ENCODE measurements at regions not wholly inside any gene's neighbourhood (a gene's known extent, or its start where the extent isn't known, plus 50 kb on each side); places are given as distances from the start of the nearest gene placed in this dataset.
"Not testable (repeated sequence)": the region's sequence is repeated elsewhere in the genome, so short reads cannot be mapped to it uniquely, and the experiment has no call there.

DNA sequence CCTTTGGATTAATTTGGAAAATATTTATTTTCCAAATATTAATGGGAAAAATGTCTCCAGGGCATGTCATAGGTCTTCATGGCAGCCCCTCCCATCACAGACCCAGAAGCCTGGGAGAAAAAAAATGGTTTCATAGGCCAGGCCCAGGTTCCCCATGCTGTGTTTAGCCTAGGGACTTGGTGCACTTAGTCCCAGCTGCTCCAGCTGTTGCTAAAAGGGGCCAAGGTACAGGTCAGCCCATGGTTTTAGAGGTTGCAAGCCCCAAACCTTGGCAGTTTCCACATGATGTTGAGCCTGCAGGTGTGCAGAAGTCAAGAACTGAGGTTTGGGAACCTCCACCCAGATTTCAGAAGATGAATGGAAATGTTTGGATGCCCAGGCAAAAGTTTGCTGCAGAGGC lies 309.6 kb downstream of the SOCS6 start:
- no peaks in the 10 kb centered on the region for H3K4me1 Mint-ChIP-seq (ENCODE audit: low read depth)

DNA sequence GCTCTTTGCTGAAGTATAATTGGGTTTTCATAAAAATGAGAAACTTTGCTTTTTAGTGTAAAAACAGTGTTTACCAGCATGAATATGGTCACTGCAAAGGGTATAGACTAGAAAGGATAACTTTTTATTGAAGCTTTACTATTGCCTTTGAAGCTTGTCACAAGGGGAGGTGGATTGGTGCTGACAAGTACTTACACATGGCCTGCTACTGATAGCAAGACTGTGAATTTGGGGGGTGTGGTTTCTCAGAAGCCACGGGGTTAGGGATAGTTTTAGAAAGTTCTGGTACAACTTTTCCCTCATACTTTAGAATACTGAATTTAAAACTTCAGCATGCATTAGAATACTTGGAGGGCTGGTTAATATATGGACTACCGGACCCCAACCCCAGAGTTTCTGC lies 294.1 kb downstream of the SOCS6 start:
- TF ChIP-seq, protein P1, sequence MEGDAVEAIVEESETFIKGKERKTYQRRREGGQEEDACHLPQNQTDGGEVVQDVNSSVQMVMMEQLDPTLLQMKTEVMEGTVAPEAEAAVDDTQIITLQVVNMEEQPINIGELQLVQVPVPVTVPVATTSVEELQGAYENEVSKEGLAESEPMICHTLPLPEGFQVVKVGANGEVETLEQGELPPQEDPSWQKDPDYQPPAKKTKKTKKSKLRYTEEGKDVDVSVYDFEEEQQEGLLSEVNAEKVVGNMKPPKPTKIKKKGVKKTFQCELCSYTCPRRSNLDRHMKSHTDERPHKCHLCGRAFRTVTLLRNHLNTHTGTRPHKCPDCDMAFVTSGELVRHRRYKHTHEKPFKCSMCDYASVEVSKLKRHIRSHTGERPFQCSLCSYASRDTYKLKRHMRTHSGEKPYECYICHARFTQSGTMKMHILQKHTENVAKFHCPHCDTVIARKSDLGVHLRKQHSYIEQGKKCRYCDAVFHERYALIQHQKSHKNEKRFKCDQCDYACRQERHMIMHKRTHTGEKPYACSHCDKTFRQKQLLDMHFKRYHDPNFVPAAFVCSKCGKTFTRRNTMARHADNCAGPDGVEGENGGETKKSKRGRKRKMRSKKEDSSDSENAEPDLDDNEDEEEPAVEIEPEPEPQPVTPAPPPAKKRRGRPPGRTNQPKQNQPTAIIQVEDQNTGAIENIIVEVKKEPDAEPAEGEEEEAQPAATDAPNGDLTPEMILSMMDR (IDR thresholded peaks at IDR 0.05) = no peak
- no peak overlapping the region for H3K4me3 Mint-ChIP-seq
- no peaks in the 10 kb centered on the region for H3K27me3 Mint-ChIP-seq (ENCODE audit: insufficient read depth)
- no peak for DNase-seq
- peaks cover 37% of the 10 kb centered on the region for H3K9me3 Mint-ChIP-seq
- no peak overlapping the region for H3K27ac Mint-ChIP-seq
- no peaks in the 10 kb centered on the region for H3K4me1 Mint-ChIP-seq (ENCODE audit: low read depth)
- no peaks in the 10 kb centered on the region for H3K36me3 Mint-ChIP-seq (ENCODE audit: low read depth)

More for the DNA sequence above, 309.6 kb downstream of the SOCS6 start:
- peaks cover 1% of the 10 kb centered on the region; the same call in 1 of the 2 replicates for H3K27me3 Mint-ChIP-seq (ENCODE audit: insufficient read depth)
- H3K36me3 Mint-ChIP-seq (ENCODE audit: low read depth) = 0 out of 2 replicates have a peak, but pooled peaks cover 4% of the 10 kb centered on the region
- H3K4me3 Mint-ChIP-seq = no peak overlapping the region
- TF ChIP-seq, protein P1 (IDR thresholded peaks at IDR 0.05) = no peak
- H3K9me3 Mint-ChIP-seq = peaks cover 12% of the 10 kb centered on the region
- H3K27ac Mint-ChIP-seq = no peak overlapping the region
- DNase-seq = no peak

DNA sequence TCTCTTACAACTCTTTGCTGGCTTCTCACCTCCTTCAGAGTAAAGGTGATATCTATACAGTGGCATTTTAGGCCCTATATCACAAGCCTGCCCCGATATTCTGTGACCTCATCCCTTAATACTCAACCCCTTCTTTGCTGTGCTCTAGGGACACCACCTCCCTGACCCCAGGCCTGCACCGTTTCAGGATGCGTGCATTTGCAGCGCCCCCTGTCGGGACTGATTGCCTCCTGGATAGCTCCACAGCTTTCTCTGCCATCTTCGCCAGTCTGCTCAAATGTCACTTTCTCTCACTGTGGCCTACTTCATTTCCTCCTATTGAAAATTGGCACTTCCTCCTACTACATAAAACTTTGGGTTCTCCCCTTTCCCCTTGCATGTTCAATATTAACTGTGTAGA lies 289.6 kb downstream of the SOCS6 start:
- no peak for DNase-seq
- TF ChIP-seq, protein P1 (IDR thresholded peaks at IDR 0.05) = no peak; the same call in 1 of the 2 replicates
- Mint-ChIP-seq H3K9me3 (peaks cover 21% of the 10 kb centered on the region), H3K4me1 (ENCODE audit: low read depth) (no peaks in the 10 kb centered on the region), H3K36me3 (ENCODE audit: low read depth) (no peaks in the 10 kb centered on the region), H3K4me3 (no peak overlapping the region), H3K27ac (no peak overlapping the region), H3K27me3 (ENCODE audit: insufficient read depth) (no peaks in the 10 kb centered on the region)

DNA sequence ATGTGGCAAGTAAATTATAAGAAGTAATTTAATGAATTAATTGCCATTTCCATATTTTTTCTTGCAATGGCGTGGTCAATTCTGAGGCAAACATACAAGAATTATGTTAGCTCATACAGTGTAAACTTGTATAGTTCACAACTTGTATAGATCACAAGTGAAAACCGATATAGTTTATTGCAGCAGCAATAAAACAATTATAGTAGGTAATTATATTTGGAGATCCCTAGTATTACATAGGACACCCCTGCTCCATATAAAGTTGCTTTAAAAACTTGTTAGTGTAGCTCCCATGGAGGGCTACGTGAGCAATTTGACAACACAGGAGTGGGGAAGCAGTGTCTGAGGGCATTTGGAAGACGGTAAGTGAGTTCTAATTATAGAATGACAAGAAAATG lies 288.2 kb downstream of the SOCS6 start:
- peaks cover 20% of the 10 kb centered on the region for H3K9me3 Mint-ChIP-seq
- H3K27me3 Mint-ChIP-seq (ENCODE audit: insufficient read depth) = no peaks in the 10 kb centered on the region
- TF ChIP-seq, protein P1 (IDR thresholded peaks at IDR 0.05) = no peak
- no peaks in the 10 kb centered on the region for H3K36me3 Mint-ChIP-seq (ENCODE audit: low read depth)
- H3K27ac Mint-ChIP-seq = no peak overlapping the region
- no peak for DNase-seq
- no peak overlapping the region for H3K4me3 Mint-ChIP-seq
- no peaks in the 10 kb centered on the region for H3K4me1 Mint-ChIP-seq (ENCODE audit: low read depth)

DNA sequence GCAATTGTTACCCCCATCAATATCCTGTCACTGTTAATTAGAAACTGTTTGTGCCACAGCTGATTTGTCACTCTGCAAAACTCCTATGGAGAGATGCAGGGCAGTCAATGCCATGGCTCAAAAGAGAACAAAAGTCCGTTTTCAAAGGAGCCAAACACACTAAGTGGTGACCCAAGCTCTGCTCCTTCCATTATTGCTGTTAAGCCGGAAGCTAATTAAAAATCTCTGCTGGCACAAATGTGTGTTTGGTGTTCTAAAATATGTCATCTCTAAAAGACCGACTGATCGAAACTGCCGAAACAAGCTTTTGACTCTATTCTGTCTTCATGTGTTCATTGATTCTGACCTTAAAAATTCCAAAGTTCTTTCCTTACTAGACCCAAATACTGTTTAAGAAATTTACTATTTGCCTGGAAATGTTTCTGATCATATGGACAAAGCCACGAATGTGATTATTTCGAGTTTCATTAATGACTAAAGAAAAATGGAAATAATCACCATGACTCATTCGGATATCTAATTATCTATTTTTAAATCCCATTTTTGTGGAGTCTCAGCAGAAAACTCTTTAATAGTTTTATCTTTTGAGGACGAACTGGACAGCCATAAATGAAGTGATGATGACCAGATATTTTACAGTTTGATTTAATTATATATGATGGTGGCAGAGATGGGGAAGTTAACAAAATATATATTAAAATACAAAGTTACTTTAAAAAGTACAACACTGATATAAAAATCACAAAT lies 287.6 kb downstream of the SOCS6 start:
- TF ChIP-seq, protein P1 (IDR thresholded peaks at IDR 0.05) = no peak
- no peak for DNase-seq
- H3K4me3 Mint-ChIP-seq = no peak overlapping the region
- H3K27me3 Mint-ChIP-seq (ENCODE audit: insufficient read depth) = no peaks in the 10 kb centered on the region
- H3K9me3 Mint-ChIP-seq = peaks cover 16% of the 10 kb centered on the region
- no peak overlapping the region for H3K27ac Mint-ChIP-seq
- no peaks in the 10 kb centered on the region for H3K36me3 Mint-ChIP-seq (ENCODE audit: low read depth)
- H3K4me1 Mint-ChIP-seq (ENCODE audit: low read depth) = no peaks in the 10 kb centered on the region

DNA sequence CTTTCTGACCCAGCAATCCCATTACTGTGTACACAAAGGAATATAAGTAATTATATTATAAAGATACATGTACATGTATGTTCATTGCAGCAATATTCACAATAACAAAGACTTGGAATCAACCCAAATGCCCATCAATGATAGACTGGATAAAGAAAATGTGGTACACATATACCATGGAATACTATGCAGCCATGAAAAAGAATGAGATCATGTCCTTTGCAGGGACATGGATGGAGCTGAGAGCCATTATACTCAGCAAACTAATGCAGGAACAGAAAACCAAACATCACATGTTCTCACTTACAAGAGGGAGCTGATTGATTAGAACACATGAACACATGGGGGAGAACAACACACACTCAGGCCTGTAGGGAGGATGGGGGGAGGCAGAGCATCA lies 286.1 kb downstream of the SOCS6 start:
- H3K4me1 Mint-ChIP-seq (ENCODE audit: low read depth); H3K27ac Mint-ChIP-seq; H3K27me3 Mint-ChIP-seq (ENCODE audit: insufficient read depth); DNase-seq; H3K4me3 Mint-ChIP-seq; H3K36me3 Mint-ChIP-seq (ENCODE audit: low read depth): not testable (repeated sequence)
- peaks cover 17% of the 10 kb centered on the region for H3K9me3 Mint-ChIP-seq

DNA sequence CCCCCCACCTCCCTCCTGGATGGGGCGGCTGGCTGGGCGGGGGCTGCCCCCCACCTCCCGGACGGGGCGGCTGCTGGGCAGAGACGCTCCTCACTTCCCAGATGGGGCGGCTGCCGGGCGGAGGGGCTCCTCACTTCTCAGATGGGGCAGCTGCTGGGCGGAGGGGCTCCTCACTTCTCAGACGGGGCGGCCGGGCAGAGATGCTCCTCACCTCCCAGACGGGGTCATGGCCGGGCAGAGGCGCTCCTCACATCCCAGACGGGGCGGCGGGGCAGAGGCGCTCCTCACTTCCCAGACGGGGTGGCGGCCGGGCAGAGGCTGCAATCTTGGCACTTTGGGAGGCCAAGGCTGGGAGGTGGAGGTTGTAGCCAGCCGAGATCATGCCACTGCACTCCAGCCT lies 280.8 kb downstream of the SOCS6 start:
- H3K4me1 Mint-ChIP-seq (ENCODE audit: low read depth); H3K4me3 Mint-ChIP-seq: not testable (repeated sequence)

More for the DNA sequence above, 280.8 kb downstream of the SOCS6 start:
- H3K27me3 Mint-ChIP-seq (ENCODE audit: insufficient read depth); DNase-seq; H3K9me3 Mint-ChIP-seq; H3K27ac Mint-ChIP-seq; H3K36me3 Mint-ChIP-seq (ENCODE audit: low read depth): not testable (repeated sequence)
